MG63 (cell line): ENCODE measurements at regions not wholly inside any gene's neighbourhood (a gene's known extent, or its start where the extent isn't known, plus 50 kb on each side); places are given as distances from the start of the nearest gene placed in this dataset.
A peak's percentile ranks its signal among the peaks of the same experiment; 100 is the strongest.

Experiments
- DNase-seq: peaks from one replicate; pipeline ENCODE4 v3.0.0-alpha.2; 2020
- H3K27me3 ChIP-seq: fragments of 250-450 bp; sonication (Bioruptor Pico); 2 replicates; pipeline ENCODE4 v1.5.1; 2020; ENCODE audit warnings: mild to moderate bottlenecking, moderate library complexity
- H3K36me3 ChIP-seq: fragments of 250-450 bp; sonication (Bioruptor Pico); 2 replicates; pipeline ENCODE4 v1.5.1; 2020; ENCODE audit warnings: mild to moderate bottlenecking, moderate library complexity
- H3K4me3 ChIP-seq: fragments of 250-450 bp; sonication (Bioruptor Pico); 2 replicates; pipeline ENCODE4 v1.5.1; 2020; ENCODE audit warnings: mild to moderate bottlenecking, moderate library complexity
- H3K9me3 ChIP-seq: fragments of 250-450 bp; sonication (Bioruptor Pico); 2 replicates; pipeline ENCODE4 v1.5.1; 2020; ENCODE audit warnings: mild to moderate bottlenecking, moderate library complexity

DNA sequence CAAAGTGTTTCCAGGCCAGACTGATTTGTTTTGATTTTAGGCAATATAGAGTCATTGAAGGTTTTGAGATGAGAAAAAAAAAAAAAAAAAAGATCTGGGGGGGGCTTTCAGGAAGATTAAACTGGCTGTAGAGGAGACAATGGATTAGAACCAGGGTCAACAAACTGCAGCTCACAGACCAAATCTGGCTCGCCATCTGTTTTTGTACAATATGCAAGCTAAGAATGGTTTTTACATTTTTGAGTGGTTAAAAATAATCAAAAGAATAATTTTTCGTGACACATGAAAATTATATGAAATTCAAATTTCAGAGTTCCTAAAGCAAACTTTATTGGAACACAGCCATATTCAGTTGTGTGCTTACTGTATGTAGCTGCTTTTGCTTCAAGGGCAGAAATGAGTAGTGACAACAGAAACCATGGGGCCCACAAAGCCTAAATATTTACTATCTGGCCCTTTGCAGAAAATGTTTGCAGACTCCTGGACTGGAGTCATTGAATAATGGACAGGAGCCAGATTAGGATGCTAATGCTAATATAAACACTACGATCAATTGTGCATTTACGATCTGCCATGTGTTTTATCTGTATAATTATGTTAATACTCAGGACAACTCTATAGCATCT is 375.7 kb upstream of the DAB1 start:
- Histone ChIP-seq H3K4me3 (no peak overlapping the region), H3K27me3 (no peaks in the 10 kb centered on the region), H3K36me3 (no peaks in the 10 kb centered on the region), H3K9me3 (no peaks in the 10 kb centered on the region)
- no peak for DNase-seq

DNA sequence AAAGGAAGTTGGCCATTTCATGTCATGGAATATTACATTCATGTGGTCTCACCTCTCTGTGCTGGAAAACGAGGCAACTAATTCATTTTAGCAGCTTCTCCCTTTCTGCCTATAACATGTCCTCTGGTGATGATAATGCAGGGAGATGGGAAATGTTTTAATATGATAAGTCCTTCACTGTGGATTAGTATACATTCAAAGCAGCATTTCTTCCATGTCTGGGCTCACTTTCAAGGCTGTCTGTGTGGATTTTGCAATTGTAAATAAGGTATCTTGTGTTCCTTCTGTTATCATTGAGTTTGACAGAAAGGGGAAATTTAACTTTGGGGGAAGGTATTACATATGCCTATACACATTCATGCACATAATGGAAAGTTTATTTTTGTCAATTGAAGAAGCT is 374.7 kb upstream of the DAB1 start:
- H3K36me3 ChIP-seq = no peaks in the 10 kb centered on the region

DNA sequence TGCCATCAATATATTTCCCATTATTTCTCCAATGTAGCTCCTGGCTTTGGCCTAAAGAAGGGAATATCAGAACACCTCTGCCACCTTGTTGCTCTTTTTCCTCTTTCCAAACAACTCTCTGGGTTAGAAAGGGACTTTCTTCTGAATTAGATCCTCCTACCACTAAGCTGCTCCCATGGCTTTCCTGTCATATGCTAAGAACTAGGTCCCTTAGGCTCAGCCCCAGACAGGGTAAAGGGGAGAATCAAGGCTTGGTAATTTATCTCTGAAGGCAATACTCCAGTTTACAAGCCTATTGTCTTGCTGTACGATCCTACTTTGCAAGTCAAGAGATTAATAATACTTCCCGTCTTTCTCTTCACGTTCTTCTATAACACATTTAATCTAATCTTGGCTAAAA is 373.2 kb upstream of the DAB1 start:
- DNase-seq = no peak
- Histone ChIP-seq H3K9me3 (no peaks in the 10 kb centered on the region), H3K36me3 (no peaks in the 10 kb centered on the region), H3K4me3 (no peak overlapping the region), H3K27me3 (no peaks in the 10 kb centered on the region)

More for the DNA sequence above, 374.7 kb upstream of the DAB1 start:
- Histone ChIP-seq H3K4me3 (no peak overlapping the region), H3K9me3 (no peaks in the 10 kb centered on the region), H3K27me3 (no peaks in the 10 kb centered on the region)
- DNase-seq = no peak

DNA sequence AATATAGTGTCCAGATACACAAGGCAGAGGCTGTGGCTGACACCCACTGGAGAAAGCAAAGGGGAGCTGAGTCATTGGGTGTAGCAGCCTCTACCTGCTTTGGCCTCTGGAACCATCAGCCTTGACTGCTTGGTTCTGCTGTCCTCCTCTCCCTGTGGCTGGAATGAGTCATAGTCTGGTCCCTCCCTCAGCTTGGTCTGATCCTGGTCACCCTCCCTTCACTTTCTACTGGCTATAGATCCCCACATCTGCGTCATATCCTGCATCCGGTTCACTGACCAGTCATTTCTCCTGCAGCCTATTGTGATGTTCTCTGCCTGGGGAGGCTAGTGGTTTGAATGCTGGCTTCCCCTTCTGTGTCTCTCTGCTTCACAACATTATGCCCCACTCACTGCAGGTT is 372.8 kb upstream of the DAB1 start:
- Histone ChIP-seq H3K36me3 (no peaks in the 10 kb centered on the region), H3K9me3 (no peaks in the 10 kb centered on the region), H3K27me3 (no peaks in the 10 kb centered on the region), H3K4me3 (no peak overlapping the region)
- DNase-seq = peak; percentile 30

DNA sequence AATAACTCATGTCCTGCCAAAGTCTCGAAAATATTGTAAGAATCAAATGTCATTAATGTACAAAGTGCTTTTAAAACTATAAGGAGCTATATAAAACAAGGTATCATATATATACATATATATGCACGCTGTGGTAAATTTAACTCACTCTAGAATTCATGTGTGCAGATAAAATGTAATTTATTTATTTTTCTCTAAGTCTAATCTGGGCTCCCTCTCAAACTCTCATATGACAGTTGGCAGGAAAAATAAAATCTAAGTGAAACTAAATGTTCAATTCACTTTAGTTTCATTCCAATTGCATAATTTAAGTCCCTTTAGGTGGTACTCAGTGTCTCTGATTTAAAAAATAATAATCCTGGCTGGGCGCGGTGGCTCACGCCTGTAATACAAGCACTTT is 372.0 kb upstream of the DAB1 start:
- H3K36me3 ChIP-seq = no peaks in the 10 kb centered on the region
- DNase-seq = no peak
- H3K27me3 ChIP-seq = no peaks in the 10 kb centered on the region
- H3K4me3 ChIP-seq = no peak overlapping the region
- H3K9me3 ChIP-seq = no peaks in the 10 kb centered on the region

DNA sequence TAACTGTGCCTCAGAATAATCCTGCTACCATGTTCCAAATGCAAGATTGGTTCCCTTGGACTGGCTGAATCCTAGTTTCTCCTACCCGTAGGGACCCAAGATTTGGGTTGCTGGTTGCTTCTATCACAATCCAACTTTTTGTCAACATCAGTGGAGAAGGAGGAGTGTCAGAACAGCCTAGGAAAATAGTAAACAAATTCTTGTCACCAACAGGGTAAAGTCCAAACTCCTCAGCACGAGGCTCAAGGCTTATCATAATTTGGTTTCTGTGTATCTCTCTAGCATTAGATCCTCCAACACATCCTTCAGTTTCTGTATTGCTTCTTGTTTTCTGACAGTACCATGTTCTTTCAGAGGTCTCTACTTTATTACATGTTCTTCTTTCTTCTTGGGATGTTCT is 370.2 kb upstream of the DAB1 start:
- no peak for DNase-seq

DNA sequence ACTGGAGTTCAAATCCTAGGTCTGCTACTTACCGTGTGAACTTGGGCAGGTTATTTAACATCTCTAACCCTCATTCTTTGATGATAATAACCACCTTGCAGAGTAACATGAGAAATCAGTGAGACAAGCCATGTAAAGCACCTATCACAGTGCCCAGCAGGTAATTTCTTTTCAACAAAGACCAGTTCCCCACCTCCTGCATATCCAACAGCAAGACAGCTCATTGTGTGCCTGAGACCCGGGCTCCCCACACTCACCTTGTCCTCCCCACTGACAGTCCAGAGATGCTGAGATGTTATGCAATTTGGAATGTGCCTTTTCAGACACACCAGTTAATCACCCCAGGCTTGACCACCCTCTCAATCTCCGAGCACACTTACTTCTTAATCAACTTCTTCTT is 367.6 kb upstream of the DAB1 start:
- H3K36me3 ChIP-seq = no peaks in the 10 kb centered on the region
- no peaks in the 10 kb centered on the region for H3K9me3 ChIP-seq
- no peak for DNase-seq
- H3K27me3 ChIP-seq = no peaks in the 10 kb centered on the region
- no peak overlapping the region for H3K4me3 ChIP-seq

More for the DNA sequence above, 370.2 kb upstream of the DAB1 start:
- Histone ChIP-seq H3K9me3 (no peaks in the 10 kb centered on the region), H3K36me3 (no peaks in the 10 kb centered on the region), H3K4me3 (no peak overlapping the region), H3K27me3 (no peaks in the 10 kb centered on the region)

DNA sequence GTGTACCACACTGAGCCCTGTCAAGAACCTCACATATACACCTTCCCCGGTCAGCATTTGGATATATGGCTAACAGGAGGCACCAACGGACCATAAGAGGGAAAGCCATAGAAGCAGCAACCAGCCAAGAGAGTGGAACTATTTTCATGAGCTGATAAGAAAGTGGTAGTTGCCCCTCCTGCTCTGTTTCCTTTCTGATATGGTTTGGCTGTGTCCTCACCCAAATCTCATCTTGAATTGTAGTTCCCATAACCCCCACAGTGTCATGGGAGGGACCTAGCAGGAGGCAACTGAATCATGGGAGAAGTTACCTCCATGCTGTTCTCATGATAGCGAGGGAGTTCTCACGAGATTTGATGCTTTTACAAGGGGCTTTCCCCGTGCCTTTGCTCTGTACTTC is 366.1 kb upstream of the DAB1 start:
- H3K27me3 ChIP-seq = no peaks in the 10 kb centered on the region
- H3K36me3 ChIP-seq = no peaks in the 10 kb centered on the region
- no peak for DNase-seq
- H3K9me3 ChIP-seq = no peaks in the 10 kb centered on the region
- no peak overlapping the region for H3K4me3 ChIP-seq

DNA sequence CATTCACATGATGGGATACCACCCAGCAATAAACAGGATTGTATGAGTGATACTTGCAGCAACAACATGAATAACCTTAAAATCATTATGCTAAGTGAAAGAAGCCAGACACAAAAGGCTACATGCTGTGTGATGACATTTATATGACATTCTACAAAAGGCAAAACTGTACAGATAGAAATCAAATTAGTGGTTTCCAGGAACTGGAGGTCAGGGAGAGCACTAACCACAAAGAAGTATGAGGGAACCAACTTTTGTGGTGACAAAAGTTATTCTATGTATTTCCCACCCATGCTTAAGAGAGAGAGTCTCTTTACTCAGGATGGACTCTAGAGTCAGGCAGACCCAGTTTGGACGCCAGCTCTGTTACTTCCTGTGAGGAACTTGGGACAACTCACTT is 364.5 kb upstream of the DAB1 start:
- Histone ChIP-seq H3K36me3 (no peaks in the 10 kb centered on the region), H3K9me3 (no peaks in the 10 kb centered on the region), H3K4me3 (no peak overlapping the region), H3K27me3 (no peaks in the 10 kb centered on the region)
- no peak for DNase-seq

DNA sequence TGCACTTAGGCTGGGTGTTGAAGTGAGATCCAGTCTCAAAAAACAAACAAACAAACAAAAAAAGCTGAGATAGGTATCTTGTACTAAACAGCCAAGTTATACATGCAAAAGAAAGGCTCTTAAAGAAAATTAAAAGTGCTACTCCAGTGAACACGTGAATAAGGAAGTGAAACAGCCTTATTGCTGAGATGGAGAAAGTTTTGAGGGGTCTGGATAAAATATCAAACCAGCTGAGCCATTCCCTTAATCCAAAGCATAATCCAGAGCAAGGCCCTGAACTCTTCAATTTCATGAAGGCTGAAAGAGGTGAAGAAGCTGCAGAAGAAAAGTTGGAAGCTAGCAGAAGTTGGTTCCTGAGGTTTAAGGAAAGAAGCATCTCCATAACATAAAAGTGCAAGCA is 360.5 kb upstream of the DAB1 start:
- H3K36me3 ChIP-seq = no peaks in the 10 kb centered on the region
- DNase-seq = no peak
- no peaks in the 10 kb centered on the region for H3K27me3 ChIP-seq
- no peak overlapping the region for H3K4me3 ChIP-seq
- H3K9me3 ChIP-seq = no peaks in the 10 kb centered on the region

DNA sequence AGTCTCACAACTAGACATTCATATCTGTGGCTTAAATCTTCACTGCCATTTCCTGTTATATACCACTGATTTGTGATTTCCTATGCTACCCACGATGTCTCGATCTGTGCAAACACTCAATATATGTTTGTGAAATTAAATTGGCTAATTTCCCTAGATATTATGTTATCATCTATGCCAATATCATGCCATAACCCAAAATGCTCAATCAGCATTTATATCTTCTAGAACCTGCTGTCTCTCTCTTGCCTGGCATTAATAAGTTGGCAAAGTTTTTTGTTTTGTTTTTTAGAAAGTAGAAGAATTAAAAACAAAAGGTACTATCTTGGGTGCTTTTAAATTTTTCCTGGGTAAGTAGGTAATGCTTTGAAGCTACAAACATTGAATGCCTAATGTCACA is 358.5 kb upstream of the DAB1 start:
- no peaks in the 10 kb centered on the region for H3K9me3 ChIP-seq
- no peak for DNase-seq
- H3K36me3 ChIP-seq = no peaks in the 10 kb centered on the region
- no peaks in the 10 kb centered on the region for H3K27me3 ChIP-seq
- no peak overlapping the region for H3K4me3 ChIP-seq

DNA sequence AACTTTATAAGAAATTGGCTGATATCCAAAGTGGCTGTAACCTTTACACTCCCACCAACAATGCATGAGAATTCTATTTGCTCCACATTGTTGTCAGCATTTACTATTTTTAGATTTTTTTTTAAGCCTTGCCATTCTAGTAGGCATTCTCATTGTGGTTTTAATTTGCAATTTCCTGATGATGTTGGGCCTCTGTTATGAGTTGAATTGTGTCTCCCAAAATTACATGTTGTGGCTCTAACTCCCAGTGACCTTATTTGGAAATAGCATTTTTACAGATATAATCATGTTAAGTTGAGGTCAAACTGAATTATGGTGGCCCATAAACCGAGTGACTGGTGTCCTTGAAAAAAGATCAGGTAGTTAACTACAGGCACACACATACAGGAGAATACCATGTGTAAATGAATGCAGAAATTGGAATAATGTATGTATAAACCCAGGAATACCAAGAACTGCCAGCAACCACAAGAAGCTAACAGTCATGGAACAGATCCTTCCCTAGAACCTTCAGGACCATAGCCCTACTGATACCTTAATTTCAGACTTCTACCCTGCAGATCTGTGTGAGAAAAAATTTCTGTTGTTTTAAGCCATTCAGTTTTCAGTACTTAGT is 348.8 kb upstream of the DAB1 start:
- H3K9me3 ChIP-seq = no peaks in the 10 kb centered on the region
- no peak overlapping the region for H3K4me3 ChIP-seq
- H3K27me3 ChIP-seq = no peaks in the 10 kb centered on the region
- no peak for DNase-seq
- H3K36me3 ChIP-seq = no peaks in the 10 kb centered on the region

DNA sequence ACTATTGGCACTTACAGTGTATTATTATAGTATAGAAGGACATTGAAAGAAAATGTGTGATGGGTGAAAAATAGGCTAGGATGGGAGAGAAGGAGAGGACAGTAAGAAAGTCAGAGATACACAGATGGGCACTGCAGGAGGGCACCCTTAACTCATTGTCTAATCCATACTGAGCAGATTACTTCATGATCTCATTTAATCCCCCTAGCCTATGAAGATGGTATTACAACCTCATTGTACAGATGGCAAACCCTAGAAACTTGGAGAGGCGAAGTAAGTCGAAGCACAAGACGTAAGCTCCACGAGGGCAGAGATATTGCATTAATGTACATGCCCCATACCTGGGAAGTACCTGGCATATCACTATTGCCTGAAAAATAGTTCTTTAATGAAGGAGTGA is 346.9 kb upstream of the DAB1 start:
- Histone ChIP-seq H3K27me3 (no peaks in the 10 kb centered on the region), H3K4me3 (no peak overlapping the region), H3K9me3 (no peaks in the 10 kb centered on the region), H3K36me3 (no peaks in the 10 kb centered on the region)
- no peak for DNase-seq

DNA sequence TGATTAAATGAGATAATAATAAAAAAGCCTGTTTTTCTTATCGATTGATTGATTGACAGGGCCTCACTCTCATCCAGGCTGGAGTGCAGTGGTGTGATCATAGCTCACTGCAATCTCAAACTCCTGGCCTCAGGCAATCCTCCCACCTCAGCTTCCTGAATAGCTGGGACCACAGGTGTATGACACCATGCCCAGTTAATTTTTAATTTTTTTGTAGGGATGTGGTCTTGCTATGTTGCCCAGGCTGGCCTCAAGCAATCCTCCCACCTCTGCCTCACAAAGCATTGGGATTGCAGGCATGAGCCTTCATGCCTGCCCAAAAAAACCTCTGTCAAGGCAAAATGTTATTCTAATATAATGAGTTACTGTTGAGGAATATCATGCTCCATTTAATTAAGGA is 346.4 kb upstream of the DAB1 start:
- no peak for DNase-seq
- no peaks in the 10 kb centered on the region for H3K27me3 ChIP-seq
- H3K9me3 ChIP-seq = no peaks in the 10 kb centered on the region
- no peak overlapping the region for H3K4me3 ChIP-seq
- no peaks in the 10 kb centered on the region for H3K36me3 ChIP-seq

DNA sequence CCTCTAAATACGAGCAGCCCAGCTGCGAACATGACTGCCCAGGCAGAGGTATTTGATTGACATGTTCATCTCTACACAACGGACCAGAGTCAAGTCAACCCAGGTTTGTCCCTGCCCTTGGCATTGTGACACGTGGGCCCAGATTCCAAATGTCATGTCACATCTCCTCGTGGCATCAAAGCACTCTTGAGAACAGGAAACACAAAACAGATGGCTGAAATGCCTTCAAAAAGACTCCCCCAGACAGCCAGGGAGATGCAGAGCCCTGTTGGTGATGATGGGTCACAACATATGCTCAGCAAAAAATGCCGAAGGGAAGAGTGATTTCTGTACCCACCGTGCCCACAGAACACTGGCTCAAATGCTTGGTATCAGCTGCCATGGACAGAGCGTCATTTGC is 337.8 kb upstream of the DAB1 start:
- no peaks in the 10 kb centered on the region for H3K36me3 ChIP-seq
- no peaks in the 10 kb centered on the region for H3K9me3 ChIP-seq
- no peaks in the 10 kb centered on the region for H3K27me3 ChIP-seq
- H3K4me3 ChIP-seq = no peak overlapping the region
- no peak for DNase-seq

DNA sequence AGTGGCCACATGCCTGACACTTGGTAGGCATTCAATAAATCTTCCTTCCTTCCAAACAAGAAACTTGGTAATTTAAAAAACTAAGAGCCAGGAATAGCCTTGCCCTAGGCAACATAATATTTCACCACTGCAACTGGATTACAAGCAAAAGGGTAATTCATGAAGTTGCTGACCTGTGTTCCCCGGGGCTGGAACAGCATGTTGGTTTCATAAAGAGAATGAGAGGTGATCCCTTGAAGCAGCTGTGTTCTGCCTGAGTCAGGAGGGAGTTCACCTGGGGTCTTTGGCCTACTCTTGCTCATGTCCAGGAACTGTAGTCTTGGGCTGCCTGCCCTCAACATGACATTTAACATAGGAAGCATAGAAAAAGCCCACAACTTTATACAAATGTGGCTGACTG is 329.0 kb upstream of the DAB1 start:
- H3K27me3 ChIP-seq = no peaks in the 10 kb centered on the region
- DNase-seq = no peak
- no peaks in the 10 kb centered on the region for H3K9me3 ChIP-seq
- H3K4me3 ChIP-seq = no peak overlapping the region
- no peaks in the 10 kb centered on the region for H3K36me3 ChIP-seq

DNA sequence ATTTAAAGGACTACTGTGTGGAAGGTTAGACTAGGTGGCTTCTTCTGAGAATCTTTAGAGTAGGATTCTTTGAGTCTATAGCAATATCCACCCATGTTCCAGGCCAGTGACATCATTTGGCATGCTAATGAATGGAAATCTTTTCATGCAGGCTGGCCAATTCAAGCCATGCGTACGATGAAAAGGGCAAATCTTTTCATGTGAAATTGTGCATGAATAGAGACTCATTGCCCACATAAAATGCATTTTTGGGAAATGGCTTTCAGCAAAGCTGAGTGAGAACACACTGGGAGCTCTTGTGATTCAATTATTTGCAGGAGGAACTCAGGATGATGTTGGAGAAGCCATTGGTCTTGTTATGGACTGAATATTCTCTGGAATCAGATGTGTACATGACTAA is 324.9 kb upstream of the DAB1 start:
- no peak for DNase-seq
- Histone ChIP-seq H3K36me3 (no peaks in the 10 kb centered on the region), H3K9me3 (no peaks in the 10 kb centered on the region), H3K27me3 (no peaks in the 10 kb centered on the region), H3K4me3 (no peak overlapping the region)

DNA sequence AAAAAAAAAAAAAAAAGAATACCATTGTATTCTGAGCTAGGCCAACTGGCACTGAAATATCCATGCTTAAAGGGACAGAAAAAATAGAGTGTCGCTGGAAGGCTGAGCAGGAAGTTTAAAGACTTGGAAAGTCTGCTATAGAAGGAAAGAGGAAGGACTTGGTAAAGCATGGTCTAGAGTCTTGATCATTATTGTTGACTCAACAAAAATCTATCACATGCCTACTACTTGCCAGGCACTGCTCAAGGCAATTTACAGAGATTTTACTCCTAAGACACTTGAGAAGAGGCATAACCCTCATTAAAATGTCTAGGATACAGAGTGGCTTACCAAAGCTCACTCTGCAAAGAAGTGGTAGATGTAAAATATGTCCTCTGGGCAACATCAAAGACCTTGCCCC is 324.0 kb upstream of the DAB1 start:
- Histone ChIP-seq H3K27me3 (no peaks in the 10 kb centered on the region), H3K4me3 (no peak overlapping the region), H3K9me3 (no peaks in the 10 kb centered on the region), H3K36me3 (no peaks in the 10 kb centered on the region)
- DNase-seq = no peak

DNA sequence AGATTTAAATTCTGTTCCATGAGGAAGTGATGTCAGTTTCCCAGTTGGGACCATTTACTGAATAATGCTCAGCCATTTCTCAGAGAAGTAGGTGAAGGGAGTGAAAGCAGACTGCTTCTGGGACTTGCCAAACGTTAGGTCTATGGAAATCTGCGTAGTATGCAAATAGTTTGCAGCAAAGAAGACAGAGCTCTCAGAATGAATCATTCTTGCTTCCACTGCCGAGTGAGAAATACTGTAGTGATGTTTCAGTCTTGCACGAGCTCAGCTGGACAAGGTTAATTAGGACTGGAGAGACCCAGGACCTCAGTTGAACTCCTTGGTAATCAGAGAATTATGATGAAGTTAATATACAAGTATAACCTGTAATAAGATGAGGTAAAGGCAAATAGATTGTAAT is 317.7 kb upstream of the DAB1 start:
- no peak for DNase-seq
- no peaks in the 10 kb centered on the region for H3K9me3 ChIP-seq
- no peak overlapping the region for H3K4me3 ChIP-seq
- H3K36me3 ChIP-seq = no peaks in the 10 kb centered on the region
- no peaks in the 10 kb centered on the region for H3K27me3 ChIP-seq
